ENCODE measurements at regions not wholly inside any gene's neighbourhood (a gene's known extent, or its start where the extent isn't known, plus 50 kb on each side); places are given as distances from the start of the nearest gene placed in this dataset.

DNA sequence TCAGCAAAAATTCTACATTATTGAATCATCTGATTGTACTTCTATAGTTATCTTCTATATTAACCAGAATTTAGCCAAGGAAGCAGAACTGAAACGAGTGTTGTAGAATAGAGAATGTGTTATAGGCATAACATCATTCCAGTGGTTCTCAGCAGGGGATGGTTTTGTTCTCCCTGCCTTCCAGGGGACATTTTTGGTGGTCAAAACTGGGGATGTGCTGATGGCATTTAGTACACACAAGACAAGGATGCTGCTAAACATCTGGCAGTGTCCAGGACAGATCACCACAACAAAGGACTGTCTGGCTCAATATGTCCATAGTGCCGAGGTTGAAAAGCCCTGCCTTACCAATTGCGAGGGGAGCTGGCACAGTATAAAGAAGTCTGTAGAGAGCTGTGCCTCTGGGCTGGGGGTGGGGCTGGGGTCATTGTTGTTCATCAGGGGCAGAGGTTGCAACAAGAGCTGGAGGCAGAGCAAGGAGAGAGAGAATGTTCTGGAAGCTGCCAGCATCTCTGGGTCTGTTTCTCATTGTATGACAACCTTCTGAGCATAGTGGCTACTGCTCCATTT is 1472.8 kb downstream of the AACS start:
- TF ChIP-seq, protein P1, sequence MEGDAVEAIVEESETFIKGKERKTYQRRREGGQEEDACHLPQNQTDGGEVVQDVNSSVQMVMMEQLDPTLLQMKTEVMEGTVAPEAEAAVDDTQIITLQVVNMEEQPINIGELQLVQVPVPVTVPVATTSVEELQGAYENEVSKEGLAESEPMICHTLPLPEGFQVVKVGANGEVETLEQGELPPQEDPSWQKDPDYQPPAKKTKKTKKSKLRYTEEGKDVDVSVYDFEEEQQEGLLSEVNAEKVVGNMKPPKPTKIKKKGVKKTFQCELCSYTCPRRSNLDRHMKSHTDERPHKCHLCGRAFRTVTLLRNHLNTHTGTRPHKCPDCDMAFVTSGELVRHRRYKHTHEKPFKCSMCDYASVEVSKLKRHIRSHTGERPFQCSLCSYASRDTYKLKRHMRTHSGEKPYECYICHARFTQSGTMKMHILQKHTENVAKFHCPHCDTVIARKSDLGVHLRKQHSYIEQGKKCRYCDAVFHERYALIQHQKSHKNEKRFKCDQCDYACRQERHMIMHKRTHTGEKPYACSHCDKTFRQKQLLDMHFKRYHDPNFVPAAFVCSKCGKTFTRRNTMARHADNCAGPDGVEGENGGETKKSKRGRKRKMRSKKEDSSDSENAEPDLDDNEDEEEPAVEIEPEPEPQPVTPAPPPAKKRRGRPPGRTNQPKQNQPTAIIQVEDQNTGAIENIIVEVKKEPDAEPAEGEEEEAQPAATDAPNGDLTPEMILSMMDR (IDR thresholded peaks at IDR 0.05): no peak
- TF ChIP-seq POLR2AphosphoS5 (IDR thresholded peaks at IDR 0.05): no peak

All from stomach (tissue), 4 donors.